ENCODE measurements at regions not wholly inside any gene's neighbourhood (a gene's known extent, or its start where the extent isn't known, plus 50 kb on each side); places are given as distances from the start of the nearest gene placed in this dataset.

DNA sequence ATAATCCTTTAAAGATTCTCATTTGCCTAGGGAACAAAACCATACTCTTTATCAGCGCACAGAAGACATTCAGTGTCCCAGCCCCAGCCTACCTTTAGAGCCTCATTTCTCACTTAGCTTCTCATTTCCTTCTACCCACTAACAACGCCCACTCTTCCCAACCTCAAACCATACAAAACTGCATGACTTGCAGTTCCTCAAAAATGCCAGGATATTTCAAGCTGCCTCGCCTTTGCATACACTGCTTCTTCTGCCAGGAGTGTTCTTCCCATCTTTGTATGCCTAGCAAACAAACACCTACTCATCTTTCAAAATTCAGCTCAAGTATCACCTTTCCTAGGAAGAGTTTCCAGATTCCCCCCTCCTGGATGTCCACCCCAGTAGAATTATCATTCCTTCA lies 129.9 kb upstream of the ADGRL3 start:
- Histone ChIP-seq H4K20me1 (ENCODE audit: insufficient read depth, low read length) (no peaks in the 10 kb centered on the region), H3K79me2 (ENCODE audit: insufficient read depth, low read length) (no peaks in the 10 kb centered on the region), H3K4me1 (ENCODE audit: insufficient read depth, low read length) (no peaks in the 10 kb centered on the region), H3K9me3 (ENCODE audit: low read depth, low read length) (peaks cover 7% of the 10 kb centered on the region), H2AFZ (ENCODE audit: low read length) (no peak overlapping the region), H3K27me3 (ENCODE audit: insufficient read depth, low read length) (no peaks in the 10 kb centered on the region), H3K36me3 (ENCODE audit: insufficient read depth, low read length) (no peaks in the 10 kb centered on the region), H3K4me2 (ENCODE audit: insufficient read depth, low read length) (no peak overlapping the region), H3K27ac (ENCODE audit: low read depth, low read length) (no peak overlapping the region), H3K4me3 (ENCODE audit: insufficient read depth, low read length) (no peak overlapping the region)
- no peak for TF ChIP-seq CTCF (IDR thresholded peaks at IDR 0.05; ENCODE audit: extremely low read depth, low read depth, low read length)
- DNase-seq (ENCODE audit: insufficient read length, low spot score, missing footprints) = no peak

GRCh38 chr4:61079427-61079826 lies 120.7 kb upstream of the ADGRL3 start:
- Histone ChIP-seq H3K36me3 (ENCODE audit: insufficient read depth, low read length) (no peaks in the 10 kb centered on the region), H3K27ac (ENCODE audit: low read depth, low read length) (no peak overlapping the region), H3K9me3 (ENCODE audit: low read depth, low read length) (no peaks in the 10 kb centered on the region), H2AFZ (ENCODE audit: low read length) (no peak overlapping the region), H4K20me1 (ENCODE audit: insufficient read depth, low read length) (no peaks in the 10 kb centered on the region), H3K4me2 (ENCODE audit: insufficient read depth, low read length) (no peak overlapping the region), H3K79me2 (ENCODE audit: insufficient read depth, low read length) (no peaks in the 10 kb centered on the region), H3K4me1 (ENCODE audit: insufficient read depth, low read length) (no peaks in the 10 kb centered on the region), H3K4me3 (ENCODE audit: insufficient read depth, low read length) (no peak overlapping the region), H3K27me3 (ENCODE audit: insufficient read depth, low read length) (no peaks in the 10 kb centered on the region)
- TF ChIP-seq CTCF (IDR thresholded peaks at IDR 0.05; ENCODE audit: extremely low read depth, low read depth, low read length) = no peak
- no peak for DNase-seq (ENCODE audit: insufficient read length, low spot score, missing footprints)

DNA sequence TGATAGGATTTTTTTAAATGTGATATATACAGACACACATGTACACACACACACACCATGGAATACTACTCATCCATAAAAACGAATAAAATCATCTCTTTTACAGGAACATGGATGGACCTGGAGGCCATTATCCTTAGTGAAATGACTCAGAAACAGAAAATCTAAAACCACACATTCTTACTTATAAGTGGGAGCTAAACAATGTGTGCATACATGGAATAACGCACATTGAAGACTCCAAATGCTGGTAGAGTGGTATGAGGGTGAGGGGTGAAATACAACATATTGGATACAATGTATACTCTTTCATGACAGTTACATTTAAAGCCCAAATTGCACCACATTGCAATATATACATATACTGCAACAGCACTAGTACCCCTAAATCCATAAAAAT lies 120.2 kb upstream of the ADGRL3 start:
- Histone ChIP-seq H3K36me3 (ENCODE audit: insufficient read depth, low read length) (no peaks in the 10 kb centered on the region), H3K4me1 (ENCODE audit: insufficient read depth, low read length) (no peaks in the 10 kb centered on the region), H3K79me2 (ENCODE audit: insufficient read depth, low read length) (no peaks in the 10 kb centered on the region), H4K20me1 (ENCODE audit: insufficient read depth, low read length) (no peaks in the 10 kb centered on the region), H3K9me3 (ENCODE audit: low read depth, low read length) (no peaks in the 10 kb centered on the region), H3K27me3 (ENCODE audit: insufficient read depth, low read length) (no peaks in the 10 kb centered on the region), H3K4me3 (ENCODE audit: insufficient read depth, low read length) (no peak overlapping the region), H2AFZ (ENCODE audit: low read length) (no peak overlapping the region), H3K4me2 (ENCODE audit: insufficient read depth, low read length) (no peak overlapping the region), H3K27ac (ENCODE audit: low read depth, low read length) (no peak overlapping the region)
- TF ChIP-seq CTCF (IDR thresholded peaks at IDR 0.05; ENCODE audit: extremely low read depth, low read depth, low read length) = no peak
- DNase-seq (ENCODE audit: insufficient read length, low spot score, missing footprints) = no peak

- Histone ChIP-seq H3K79me2 (ENCODE audit: insufficient read depth, low read length) (no peaks in the 10 kb centered on the region), H3K4me2 (ENCODE audit: insufficient read depth, low read length) (no peak overlapping the region), H3K27me3 (ENCODE audit: insufficient read depth, low read length) (no peaks in the 10 kb centered on the region), H4K20me1 (ENCODE audit: insufficient read depth, low read length) (no peaks in the 10 kb centered on the region), H2AFZ (ENCODE audit: low read length) (no peak overlapping the region), H3K4me1 (ENCODE audit: insufficient read depth, low read length) (no peaks in the 10 kb centered on the region), H3K4me3 (ENCODE audit: insufficient read depth, low read length) (no peak overlapping the region), H3K9me3 (ENCODE audit: low read depth, low read length) (no peaks in the 10 kb centered on the region), H3K27ac (ENCODE audit: low read depth, low read length) (no peak overlapping the region), H3K36me3 (ENCODE audit: insufficient read depth, low read length) (no peaks in the 10 kb centered on the region)
- TF ChIP-seq CTCF (IDR thresholded peaks at IDR 0.05; ENCODE audit: extremely low read depth, low read depth, low read length) = no peak
- DNase-seq (ENCODE audit: insufficient read length, low spot score, missing footprints) = no peak
These were observed 114.6 kb upstream of the ADGRL3 start for GRCh38 chr4:61085534-61085933.

All from osteoblast (primary cell).